ENCODE measurements at regions not wholly inside any gene's neighbourhood (a gene's known extent, or its start where the extent isn't known, plus 50 kb on each side); places are given as distances from the start of the nearest gene placed in this dataset.

GRCh38 chrX:22634751-22635150 lies 362.0 kb downstream of the CBLL2 start:
- TF ChIP-seq CTCF (conservative IDR thresholded peaks at IDR 0.05 in 1 of 2, IDR thresholded peaks at IDR 0.05 in 1 of 2; ENCODE audit: extremely low read depth in 1 of 2, insufficient read depth in 1 of 2, low read depth in 1 of 2, low read length in 2 of 2) (no peak), EZH2 (IDR thresholded peaks at IDR 0.05; ENCODE audit: borderline replicate concordance, low read length) (no peak)
